ENCODE measurements at regions not wholly inside any gene's neighbourhood (a gene's known extent, or its start where the extent isn't known, plus 50 kb on each side); places are given as distances from the start of the nearest gene placed in this dataset.

DNA sequence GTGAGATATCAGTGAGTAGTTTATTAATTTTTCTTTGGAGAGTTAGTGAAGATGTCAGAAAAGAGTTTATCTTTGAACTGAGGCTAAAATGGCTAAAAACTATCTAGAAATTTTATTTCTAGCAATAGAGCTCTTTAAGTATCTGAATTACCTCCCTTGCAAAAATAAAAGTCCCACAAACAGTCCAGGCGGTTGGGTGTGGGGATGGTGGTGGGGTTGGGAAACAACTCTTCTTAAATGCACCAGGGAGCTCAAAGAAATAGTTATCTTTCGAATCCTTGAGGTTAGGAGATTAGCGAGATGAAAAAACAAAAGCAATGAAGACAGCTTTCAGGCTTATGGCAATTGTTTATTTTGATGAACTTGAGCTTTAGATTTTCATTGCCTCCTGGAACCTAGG lies 1299.1 kb upstream of the ADGRB3 start:
- no peak for DNase-seq (ENCODE audit: low read depth)
- no peaks in the 10 kb centered on the region for H3K27me3 ChIP-seq (ENCODE audit: control insufficient read depth, insufficient read depth, low read length)
- TF ChIP-seq, protein P1, sequence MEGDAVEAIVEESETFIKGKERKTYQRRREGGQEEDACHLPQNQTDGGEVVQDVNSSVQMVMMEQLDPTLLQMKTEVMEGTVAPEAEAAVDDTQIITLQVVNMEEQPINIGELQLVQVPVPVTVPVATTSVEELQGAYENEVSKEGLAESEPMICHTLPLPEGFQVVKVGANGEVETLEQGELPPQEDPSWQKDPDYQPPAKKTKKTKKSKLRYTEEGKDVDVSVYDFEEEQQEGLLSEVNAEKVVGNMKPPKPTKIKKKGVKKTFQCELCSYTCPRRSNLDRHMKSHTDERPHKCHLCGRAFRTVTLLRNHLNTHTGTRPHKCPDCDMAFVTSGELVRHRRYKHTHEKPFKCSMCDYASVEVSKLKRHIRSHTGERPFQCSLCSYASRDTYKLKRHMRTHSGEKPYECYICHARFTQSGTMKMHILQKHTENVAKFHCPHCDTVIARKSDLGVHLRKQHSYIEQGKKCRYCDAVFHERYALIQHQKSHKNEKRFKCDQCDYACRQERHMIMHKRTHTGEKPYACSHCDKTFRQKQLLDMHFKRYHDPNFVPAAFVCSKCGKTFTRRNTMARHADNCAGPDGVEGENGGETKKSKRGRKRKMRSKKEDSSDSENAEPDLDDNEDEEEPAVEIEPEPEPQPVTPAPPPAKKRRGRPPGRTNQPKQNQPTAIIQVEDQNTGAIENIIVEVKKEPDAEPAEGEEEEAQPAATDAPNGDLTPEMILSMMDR (IDR thresholded peaks at IDR 0.05; ENCODE audit: insufficient read depth, low read length, severe bottlenecking) = no peak
- no peaks in the 10 kb centered on the region for H3K36me3 ChIP-seq (ENCODE audit: control insufficient read depth, insufficient read depth, low read length)
- no peak overlapping the region for H3K4me3 ChIP-seq (ENCODE audit: low read depth, low read length)
- no peak for FAIRE-seq

DNA sequence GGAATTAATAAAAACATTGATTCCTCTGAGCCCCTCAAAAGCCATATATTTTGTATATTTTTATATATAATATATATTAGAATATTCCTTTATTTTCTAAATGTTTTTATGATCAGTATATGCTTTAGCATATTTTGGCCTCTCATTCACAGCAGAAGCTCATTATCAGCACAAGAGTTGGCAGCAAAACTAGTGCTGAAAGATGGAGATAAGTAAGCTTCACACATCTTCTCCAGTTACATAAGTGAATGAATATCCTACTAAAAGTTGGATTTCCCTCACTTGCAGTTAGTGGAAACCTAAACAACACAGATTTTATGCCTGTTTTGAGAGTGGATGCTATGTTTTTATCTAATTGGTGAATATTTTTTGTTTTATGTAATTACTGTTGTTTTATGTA lies 1303.8 kb upstream of the ADGRB3 start:
- H3K4me3 ChIP-seq (ENCODE audit: low read depth, low read length) = no peak overlapping the region
- FAIRE-seq = no peak
- H3K36me3 ChIP-seq (ENCODE audit: control insufficient read depth, insufficient read depth, low read length) = no peaks in the 10 kb centered on the region
- TF ChIP-seq, protein P1 (IDR thresholded peaks at IDR 0.05; ENCODE audit: insufficient read depth, low read length, severe bottlenecking) = no peak
- no peak for DNase-seq (ENCODE audit: low read depth)
- H3K27me3 ChIP-seq (ENCODE audit: control insufficient read depth, insufficient read depth, low read length) = no peaks in the 10 kb centered on the region

DNA sequence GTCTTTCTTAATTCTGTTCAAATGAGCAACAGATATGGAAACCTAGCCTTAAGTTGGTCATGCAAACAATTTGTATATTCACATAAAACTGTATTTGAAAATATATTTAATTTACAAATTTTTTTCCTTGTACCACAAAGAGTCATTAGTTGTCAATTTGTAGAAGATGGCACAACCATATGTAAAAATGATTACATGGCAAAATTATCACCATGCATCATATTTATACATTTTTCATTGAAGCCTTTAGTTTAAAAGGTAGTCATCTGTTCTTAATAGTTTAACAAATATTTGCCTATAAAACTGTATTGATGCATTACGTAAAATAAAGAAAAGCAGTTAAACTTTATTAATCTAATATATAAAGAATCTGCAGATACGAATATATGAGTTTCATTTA lies 1306.8 kb upstream of the ADGRB3 start:
- DNase-seq (ENCODE audit: low read depth) (no peak), FAIRE-seq (no peak)
- H3K36me3 ChIP-seq (ENCODE audit: control insufficient read depth, insufficient read depth, low read length) = no peaks in the 10 kb centered on the region
- H3K27me3 ChIP-seq (ENCODE audit: control insufficient read depth, insufficient read depth, low read length) = no peaks in the 10 kb centered on the region
- TF ChIP-seq, protein P1 (IDR thresholded peaks at IDR 0.05; ENCODE audit: insufficient read depth, low read length, severe bottlenecking) = no peak
- no peak overlapping the region for H3K4me3 ChIP-seq (ENCODE audit: low read depth, low read length)

DNA sequence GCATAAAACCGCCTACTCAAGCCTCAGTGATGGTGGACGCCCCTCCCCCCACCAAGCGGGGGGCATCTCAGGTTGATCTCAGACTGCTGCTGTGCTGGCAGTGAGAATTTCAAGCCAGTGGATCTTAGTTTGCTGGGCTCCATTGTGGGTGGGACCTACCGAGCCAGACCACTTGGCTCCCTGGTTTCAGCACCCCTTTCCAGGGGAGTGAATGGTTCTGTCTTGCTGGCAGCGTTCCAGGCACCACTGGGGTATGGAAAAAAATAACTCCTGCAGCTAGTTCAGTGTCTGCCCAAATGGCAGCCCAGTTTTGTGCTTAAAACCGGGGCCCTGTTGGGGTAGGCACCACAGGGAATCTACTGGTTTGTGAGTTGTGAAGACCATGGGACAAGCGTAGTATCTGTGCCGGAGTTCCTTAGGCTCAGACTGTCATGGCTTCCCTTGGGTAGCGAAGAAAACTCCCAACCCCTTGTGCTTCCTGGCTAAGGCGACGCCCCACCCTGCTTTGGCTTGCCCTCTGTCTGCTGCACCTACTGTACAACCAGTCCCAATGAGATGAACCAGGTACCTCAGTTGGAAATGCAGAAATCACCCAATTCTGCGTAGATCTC lies 1334.5 kb upstream of the ADGRB3 start:
- FAIRE-seq (no peak), DNase-seq (ENCODE audit: low read depth) (no peak)
- no peak overlapping the region for H3K4me3 ChIP-seq (ENCODE audit: low read depth, low read length)
- TF ChIP-seq, protein P1 (IDR thresholded peaks at IDR 0.05; ENCODE audit: insufficient read depth, low read length, severe bottlenecking) = no peak
- no peaks in the 10 kb centered on the region for H3K36me3 ChIP-seq (ENCODE audit: control insufficient read depth, insufficient read depth, low read length)
- no peaks in the 10 kb centered on the region for H3K27me3 ChIP-seq (ENCODE audit: control insufficient read depth, insufficient read depth, low read length)

DNA sequence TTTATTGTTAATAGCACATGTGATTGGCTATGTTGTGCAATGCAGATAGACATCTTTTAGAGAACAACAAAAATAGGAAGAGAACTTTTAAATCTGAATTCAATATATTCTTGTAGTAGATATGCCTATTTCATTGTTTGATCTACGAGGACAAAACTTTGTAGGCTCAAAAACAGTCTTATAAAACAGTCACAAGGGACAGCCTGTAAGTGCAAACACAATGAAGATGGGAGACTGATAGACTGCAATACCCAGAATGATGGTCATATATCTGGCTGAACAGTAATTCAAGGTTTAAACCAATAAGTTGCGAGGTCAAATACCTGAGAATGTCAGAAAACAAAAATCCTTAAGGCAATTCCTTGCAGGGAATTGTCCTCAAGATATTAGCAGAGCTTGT lies 1342.9 kb upstream of the ADGRB3 start:
- DNase-seq (ENCODE audit: low read depth) = no peak
- no peaks in the 10 kb centered on the region for H3K36me3 ChIP-seq (ENCODE audit: control insufficient read depth, insufficient read depth, low read length)
- no peak overlapping the region for H3K4me3 ChIP-seq (ENCODE audit: low read depth, low read length)
- TF ChIP-seq, protein P1 (IDR thresholded peaks at IDR 0.05; ENCODE audit: insufficient read depth, low read length, severe bottlenecking) = no peak
- no peak for FAIRE-seq
- no peaks in the 10 kb centered on the region for H3K27me3 ChIP-seq (ENCODE audit: control insufficient read depth, insufficient read depth, low read length)

DNA sequence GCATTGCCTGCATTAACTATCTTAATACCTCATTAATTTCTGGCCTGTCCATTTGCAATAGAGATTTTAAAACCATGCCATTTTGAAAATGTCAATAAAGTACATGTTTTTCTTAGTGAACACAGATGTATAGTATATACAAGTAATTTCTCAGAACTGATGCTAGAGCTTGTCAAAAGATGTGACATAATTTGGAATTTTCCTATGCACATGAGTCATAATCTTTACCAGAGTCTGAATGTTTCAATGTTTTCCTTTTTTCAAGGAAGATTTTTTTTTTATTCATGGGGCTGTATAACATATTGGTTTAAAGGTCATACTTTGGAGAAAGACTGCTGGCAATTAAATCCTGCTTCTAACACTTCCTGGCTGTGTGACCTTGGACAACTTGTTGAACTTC lies 1347.5 kb upstream of the ADGRB3 start:
- Histone ChIP-seq H3K36me3 (ENCODE audit: control insufficient read depth, insufficient read depth, low read length) (no peaks in the 10 kb centered on the region), H3K4me3 (ENCODE audit: low read depth, low read length) (no peak overlapping the region), H3K27me3 (ENCODE audit: control insufficient read depth, insufficient read depth, low read length) (no peaks in the 10 kb centered on the region)
- FAIRE-seq = no peak
- TF ChIP-seq, protein P1 (IDR thresholded peaks at IDR 0.05; ENCODE audit: insufficient read depth, low read length, severe bottlenecking) = no peak
- DNase-seq (ENCODE audit: low read depth) = no peak

Measured in bronchial epithelial cell (primary cell).